Gastrocnemius medialis (tissue), 4 donors: ENCODE measurements at regions not wholly inside any gene's neighbourhood (a gene's known extent, or its start where the extent isn't known, plus 50 kb on each side); places are given as distances from the start of the nearest gene placed in this dataset.
"Not testable (repeated sequence)": the region's sequence is repeated elsewhere in the genome, so short reads cannot be mapped to it uniquely, and the experiment has no call there.

ENCODE experiments used
- CTCF ChIP-seq, 5 experiments: fragments of 450-650 bp in 3 of 5; fragments of 200-600 bp in 2 of 5; sonication (generic) in 2 of 5; IDR thresholded peaks in 4 of 5; conservative IDR thresholded peaks in 1 of 5; 1 replicate in 4 of 5; 2 replicates in 1 of 5; pipeline ENCODE4 v1.5.1; 2016 to 2019; ENCODE audit warnings: antibody characterized with exemption in 5 of 5, mild to moderate bottlenecking in 3 of 5, moderate library complexity in 3 of 5
- POLR2A ChIP-seq, 2 donors: fragments of 450-650 bp; IDR thresholded peaks; one replicate each; pipeline ENCODE4 v1.6.1; 2017; ENCODE audit warnings: antibody characterized with exemption in 2 of 2, mild to moderate bottlenecking in 2 of 2, moderate library complexity in 2 of 2

DNA sequence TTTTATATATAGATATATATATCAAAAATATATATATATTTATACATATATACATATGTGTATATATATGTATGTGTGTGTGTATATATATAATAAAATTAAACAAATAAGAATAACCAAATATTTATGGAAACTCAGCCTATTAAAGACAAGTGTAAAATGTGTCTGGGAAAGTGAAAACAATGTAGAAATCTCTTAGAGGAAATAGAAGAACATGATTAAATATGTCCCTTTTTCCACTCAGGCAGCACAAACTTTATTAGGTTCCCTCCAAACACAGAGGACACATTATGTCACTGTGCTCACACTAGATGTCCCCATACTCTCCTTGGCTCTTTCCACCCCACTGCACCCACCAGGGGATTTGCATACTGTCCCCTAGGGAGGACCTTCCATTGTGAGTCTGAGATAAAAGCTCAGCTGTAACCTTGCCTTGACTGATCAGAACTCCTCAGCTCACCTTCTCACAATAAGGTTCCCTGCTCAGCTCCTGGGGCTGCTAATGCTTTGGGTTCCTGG lies 1360.7 kb downstream of the RPIA start:
- TF ChIP-seq CTCF (IDR thresholded peaks at IDR 0.05 in 4 of 5, conservative IDR thresholded peaks at IDR 0.05 in 1 of 5); POLR2A (IDR thresholded peaks at IDR 0.05): not testable (repeated sequence)
